Mesothelial cell of epicardium (in vitro differentiated cells): ENCODE measurements at regions not wholly inside any gene's neighbourhood (a gene's known extent, or its start where the extent isn't known, plus 50 kb on each side); places are given as distances from the start of the nearest gene placed in this dataset.

ENCODE experiments used
- DNase-seq, 2 experiments: peaks; one replicate each; pipeline ENCODE4 v3.0.0; 2021; ENCODE audit warnings: low spot score in 2 of 2; ENCODE audit not compliant: unreplicated experiment in 2 of 2
- H3K27ac Mint-ChIP-seq: 2 replicates; pipeline ENCODE4 v1.8.0; 2021; ENCODE audit warnings: mixed read lengths
- H3K27me3 Mint-ChIP-seq: 2 replicates; pipeline ENCODE4 v1.8.0; 2021; ENCODE audit warnings: low read depth, mixed read lengths
- H3K36me3 Mint-ChIP-seq: 2 replicates; pipeline ENCODE4 v1.8.0; 2021; ENCODE audit warnings: mixed read lengths
- H3K4me1 Mint-ChIP-seq: 2 replicates; pipeline ENCODE4 v1.8.0; 2021; ENCODE audit warnings: mixed read lengths
- H3K4me3 Mint-ChIP-seq: 2 replicates; pipeline ENCODE4 v1.8.0; 2021; ENCODE audit warnings: mild to moderate bottlenecking, moderate library complexity, mixed read lengths
- H3K9me3 Mint-ChIP-seq: 2 replicates; pipeline ENCODE4 v1.8.0; 2021; ENCODE audit warnings: mixed read lengths
- TF ChIP-seq, protein P1 (sequence below): fragments of 200-600 bp; sonication (generic); IDR thresholded peaks from one replicate; pipeline ENCODE4 v1.5.0; 2021; ENCODE audit warnings: antibody characterized with exemption; ENCODE audit not compliant: unreplicated experiment

DNA sequence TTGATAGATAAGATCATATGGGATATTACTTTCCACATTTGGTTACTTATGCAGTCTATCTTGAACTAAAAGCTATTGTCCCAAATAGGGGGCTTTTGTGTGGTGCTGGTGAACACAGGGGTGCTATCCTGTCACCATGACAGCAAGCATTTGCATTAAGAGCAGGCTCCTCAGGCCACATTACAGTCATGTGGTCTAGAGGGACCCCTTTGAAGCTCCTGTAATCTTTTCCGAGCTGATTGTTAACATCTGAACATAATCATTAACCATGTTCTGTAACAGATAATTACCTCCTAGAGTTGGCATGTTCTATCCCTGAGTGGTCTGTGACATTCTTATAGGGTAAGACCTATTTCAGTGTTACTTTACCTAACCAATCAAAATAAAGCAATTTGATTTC, 178.8 kb downstream of the KTN1 start:
- Mint-ChIP-seq H3K27me3 (no peaks in the 10 kb centered on the region), H3K36me3 (no peaks in the 10 kb centered on the region), H3K4me3 (no peak overlapping the region), H3K4me1 (peaks cover 24% of the 10 kb centered on the region), H3K9me3 (no peaks in the 10 kb centered on the region), H3K27ac (no peak overlapping the region)
- DNase-seq, result no peak
- TF ChIP-seq, protein P1, sequence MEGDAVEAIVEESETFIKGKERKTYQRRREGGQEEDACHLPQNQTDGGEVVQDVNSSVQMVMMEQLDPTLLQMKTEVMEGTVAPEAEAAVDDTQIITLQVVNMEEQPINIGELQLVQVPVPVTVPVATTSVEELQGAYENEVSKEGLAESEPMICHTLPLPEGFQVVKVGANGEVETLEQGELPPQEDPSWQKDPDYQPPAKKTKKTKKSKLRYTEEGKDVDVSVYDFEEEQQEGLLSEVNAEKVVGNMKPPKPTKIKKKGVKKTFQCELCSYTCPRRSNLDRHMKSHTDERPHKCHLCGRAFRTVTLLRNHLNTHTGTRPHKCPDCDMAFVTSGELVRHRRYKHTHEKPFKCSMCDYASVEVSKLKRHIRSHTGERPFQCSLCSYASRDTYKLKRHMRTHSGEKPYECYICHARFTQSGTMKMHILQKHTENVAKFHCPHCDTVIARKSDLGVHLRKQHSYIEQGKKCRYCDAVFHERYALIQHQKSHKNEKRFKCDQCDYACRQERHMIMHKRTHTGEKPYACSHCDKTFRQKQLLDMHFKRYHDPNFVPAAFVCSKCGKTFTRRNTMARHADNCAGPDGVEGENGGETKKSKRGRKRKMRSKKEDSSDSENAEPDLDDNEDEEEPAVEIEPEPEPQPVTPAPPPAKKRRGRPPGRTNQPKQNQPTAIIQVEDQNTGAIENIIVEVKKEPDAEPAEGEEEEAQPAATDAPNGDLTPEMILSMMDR, result no peak

DNA sequence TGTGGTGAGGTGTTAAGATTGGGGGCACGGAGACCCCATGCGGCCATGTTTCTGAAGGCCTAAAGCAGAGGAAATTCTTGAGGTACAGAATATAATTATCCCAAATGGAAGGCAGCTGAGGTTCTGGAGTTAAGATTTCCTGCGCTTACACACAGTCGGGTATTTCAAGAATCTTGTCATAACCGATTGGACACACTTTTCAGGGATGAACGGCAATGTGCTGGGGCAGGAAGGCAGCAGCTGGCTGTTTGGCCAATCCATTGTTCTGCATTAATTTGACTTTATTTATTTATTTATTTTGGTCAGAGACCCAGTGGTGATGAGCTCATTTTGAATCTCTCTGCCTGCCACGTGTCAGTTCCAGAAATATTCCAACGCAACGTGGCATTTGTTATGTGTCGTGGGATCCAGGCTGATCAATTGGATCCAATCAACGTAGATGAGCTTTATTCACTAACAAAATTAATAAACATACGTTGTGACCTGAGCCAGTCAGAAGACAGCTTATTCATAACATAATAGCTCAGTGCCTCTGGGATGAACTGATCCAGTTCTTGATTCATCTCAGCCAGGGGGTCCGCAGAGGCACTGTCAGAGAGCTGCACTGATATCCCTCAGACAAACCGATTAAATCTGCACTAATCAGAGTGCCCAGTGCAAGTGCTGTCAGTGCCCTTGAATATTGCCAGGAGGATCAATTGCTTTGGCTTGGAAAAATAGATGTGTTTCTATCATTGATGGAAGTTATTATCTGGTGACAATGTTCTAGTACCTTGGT, 181.0 kb downstream of the KTN1 start:
- TF ChIP-seq, protein P1, result no peak
- peaks cover 24% of the 10 kb centered on the region for H3K4me1 Mint-ChIP-seq

DNA sequence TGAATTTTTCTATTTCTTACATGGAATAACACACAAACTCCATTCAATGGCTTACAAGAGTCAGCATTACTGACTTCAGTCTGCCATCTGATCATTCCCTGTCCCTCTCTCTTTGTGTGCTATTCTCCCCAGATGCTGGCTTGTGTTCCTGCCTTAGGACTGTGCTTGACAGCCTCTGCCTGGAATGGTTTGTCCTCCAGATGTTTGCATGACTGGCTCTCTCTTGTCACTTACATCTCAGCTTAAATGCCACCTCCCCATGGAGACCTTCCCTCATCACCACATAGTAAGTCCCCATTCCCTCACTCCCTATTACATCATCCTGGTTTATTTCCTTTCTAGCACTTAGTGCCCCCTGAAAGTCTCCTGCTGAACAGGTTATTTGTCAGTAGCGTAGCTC, 181.6 kb downstream of the KTN1 start:
- TF ChIP-seq, protein P1, result no peak
- no peak for DNase-seq
- Mint-ChIP-seq H3K4me3 (no peak overlapping the region), H3K4me1 (peaks cover 24% of the 10 kb centered on the region), H3K9me3 (peaks cover 14% of the 10 kb centered on the region), H3K27ac (no peak overlapping the region), H3K36me3 (no peaks in the 10 kb centered on the region), H3K27me3 (peaks cover 2% of the 10 kb centered on the region)

More for the DNA sequence above, 181.0 kb downstream of the KTN1 start:
- Mint-ChIP-seq H3K27me3 (peaks cover 2% of the 10 kb centered on the region), H3K36me3 (no peaks in the 10 kb centered on the region), H3K27ac (no peak overlapping the region), H3K4me3 (no peak overlapping the region), H3K9me3 (peaks cover 14% of the 10 kb centered on the region)
- DNase-seq, result no peak

DNA sequence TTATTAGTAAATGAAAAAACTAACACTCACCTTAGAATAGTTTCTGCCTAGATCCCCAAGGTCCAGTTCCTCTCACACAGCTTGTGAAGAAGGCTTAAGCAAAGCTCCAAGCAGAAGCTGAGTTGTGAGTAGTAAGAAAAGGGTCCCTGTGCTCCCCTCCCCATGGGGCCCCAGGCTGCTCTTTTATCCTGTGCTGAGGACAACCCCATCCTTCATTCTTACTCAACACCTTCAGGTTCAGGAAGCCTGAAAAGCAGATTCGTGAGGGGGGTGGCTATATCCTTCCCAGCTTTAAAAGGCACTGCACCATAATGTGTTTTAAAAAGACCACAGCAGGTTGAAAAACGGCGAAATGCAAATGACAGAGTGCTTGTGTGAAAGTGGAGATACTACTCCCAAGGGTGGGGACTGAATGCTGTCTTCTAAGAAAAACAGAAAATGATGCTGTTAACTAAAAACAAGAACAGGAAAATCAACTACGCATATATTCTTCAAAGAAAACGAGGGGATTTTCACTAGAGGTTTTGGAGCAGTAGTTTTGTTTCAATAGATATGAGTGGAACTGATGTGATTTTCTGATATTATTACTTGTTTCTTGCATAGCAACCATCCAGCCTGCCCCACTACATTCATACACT, 182.7 kb downstream of the KTN1 start:
- Mint-ChIP-seq H3K27ac (no peak overlapping the region), H3K9me3 (peaks cover 14% of the 10 kb centered on the region), H3K4me1 (peaks cover 24% of the 10 kb centered on the region), H3K27me3 (peaks cover 2% of the 10 kb centered on the region), H3K4me3 (no peak overlapping the region), H3K36me3 (no peaks in the 10 kb centered on the region)
- TF ChIP-seq, protein P1, result no peak
- no peak for DNase-seq

DNA sequence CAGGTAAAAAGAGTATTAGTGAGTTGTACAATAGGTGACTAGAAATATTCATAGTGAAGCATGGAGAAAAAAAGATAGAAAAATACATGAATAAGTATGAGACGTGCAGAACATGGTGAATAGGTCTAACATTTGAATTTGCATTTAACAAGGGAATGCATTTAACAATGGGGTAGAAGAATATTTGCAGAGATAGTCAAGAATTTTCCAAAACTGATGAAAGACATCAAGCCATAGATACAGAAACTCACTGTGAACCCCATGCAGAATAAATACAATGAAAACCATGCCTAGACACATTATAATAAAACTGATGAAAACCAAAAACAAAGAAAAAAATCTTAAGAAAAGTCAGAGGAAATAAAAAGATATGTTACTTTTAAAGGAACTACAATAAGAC, 184.8 kb downstream of the KTN1 start:
- peaks cover 6% of the 10 kb centered on the region for H3K27me3 Mint-ChIP-seq
- peaks cover 22% of the 10 kb centered on the region for H3K9me3 Mint-ChIP-seq
- TF ChIP-seq, protein P1, result no peak
- H3K36me3 Mint-ChIP-seq, result no peaks in the 10 kb centered on the region
- no peak for DNase-seq
- H3K4me3 Mint-ChIP-seq, result no peak overlapping the region
- peaks cover 4% of the 10 kb centered on the region for H3K4me1 Mint-ChIP-seq
- H3K27ac Mint-ChIP-seq, result no peak overlapping the region
